G401 (cell line): ENCODE measurements at regions not wholly inside any gene's neighbourhood (a gene's known extent, or its start where the extent isn't known, plus 50 kb on each side); places are given as distances from the start of the nearest gene placed in this dataset.

Experiments
- DNase-seq: peaks from one replicate; pipeline ENCODE4 v3.0.0-alpha.2; 2015; ENCODE audit warnings: low spot score
- in situ Hi-C: cut with HindIII; loops from 2 replicates; pipeline ENCODE4 v1.10.0; 2016; ENCODE audit warnings: low sequenced_read_pairs, mixed read lengths

- DNase-seq: peak; percentile 43
- in situ Hi-C loops: no loop called here
Measured at GRCh38 chrX:102067966-102068723, 57.3 kb upstream of the TCEAL2 start.

DNA sequence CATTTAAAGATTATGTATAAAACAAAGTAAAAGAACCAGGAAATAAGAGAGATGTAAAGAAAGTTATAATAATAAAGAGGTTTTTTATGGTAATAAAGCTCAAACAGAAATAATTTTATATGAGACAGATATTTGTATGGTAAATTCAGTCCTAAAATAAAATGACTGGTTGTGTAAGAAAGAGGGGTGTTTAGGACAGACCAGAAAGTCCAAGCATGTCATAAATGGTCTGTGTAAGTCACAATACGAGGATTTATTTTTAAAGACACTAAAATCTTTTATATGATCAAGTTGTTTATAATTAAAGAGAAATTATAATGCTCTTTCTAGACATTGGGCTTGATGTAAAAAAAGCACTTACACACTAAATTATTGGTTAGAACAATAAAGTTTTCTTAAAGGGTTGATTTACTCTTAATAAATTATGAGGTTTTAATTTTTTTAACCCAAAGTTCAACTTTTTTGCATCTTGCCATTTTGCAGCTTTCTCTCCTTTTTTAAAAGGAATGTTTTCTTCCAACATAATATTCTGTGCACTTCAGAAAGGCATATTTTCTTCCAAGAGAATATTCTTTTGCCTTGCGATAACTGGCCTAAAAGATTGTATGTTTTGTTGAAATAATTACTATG, 61.9 kb upstream of the TCEAL2 start:
- in situ Hi-C loops: no loop called here
- no peak for DNase-seq

DNA sequence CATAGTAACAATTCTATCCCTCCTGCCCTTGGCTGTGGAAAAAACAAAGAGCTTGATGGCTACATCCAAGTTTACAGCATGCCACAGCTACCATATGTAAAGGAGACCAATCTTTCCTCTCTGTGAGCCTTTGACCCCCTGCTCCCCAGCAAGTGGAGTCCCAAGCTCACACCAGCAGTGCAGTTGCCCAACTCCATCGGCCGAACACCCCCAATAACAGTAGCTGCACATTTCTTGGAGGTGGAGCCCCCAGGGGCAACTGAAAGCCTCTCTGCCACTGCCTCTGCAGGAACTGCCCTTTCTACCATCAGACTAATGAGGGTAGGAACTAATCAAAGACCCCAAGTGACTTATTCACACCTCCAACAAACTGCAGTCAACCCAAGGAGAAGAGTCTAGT, 81.0 kb upstream of the TCEAL2 start:
- DNase-seq: no peak
- in situ Hi-C loops: no loop called here

- in situ Hi-C loops: no loop called here
- no peak for DNase-seq
Measured at GRCh38 chrX:102043380-102043779, 82.1 kb upstream of the TCEAL2 start.

GRCh38 chrX:102042372-102043325, 82.8 kb upstream of the TCEAL2 start:
- DNase-seq: no peak
- in situ Hi-C loops: no loop called here

DNA sequence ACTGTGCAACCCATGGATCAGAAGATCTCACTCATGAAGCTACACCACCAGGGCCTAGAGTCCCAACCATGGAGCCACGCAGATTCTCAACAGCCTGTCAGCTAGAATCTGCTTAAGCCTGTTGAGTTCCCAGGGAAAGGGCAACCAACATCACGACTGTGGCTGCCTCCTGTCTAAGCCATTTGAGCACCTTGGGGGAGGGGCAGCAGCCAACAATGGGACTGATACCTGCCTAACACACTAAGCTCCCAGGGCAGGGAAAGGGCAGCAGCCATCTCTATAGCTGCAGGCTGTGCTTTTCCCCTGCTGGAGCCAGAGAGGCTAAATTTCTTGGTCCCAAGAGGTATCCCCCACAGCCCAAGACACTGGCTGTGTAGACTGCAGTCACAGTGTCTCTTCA, 96.5 kb upstream of the TCEAL2 start:
- in situ Hi-C loops: no loop called here
- DNase-seq: no peak

DNA sequence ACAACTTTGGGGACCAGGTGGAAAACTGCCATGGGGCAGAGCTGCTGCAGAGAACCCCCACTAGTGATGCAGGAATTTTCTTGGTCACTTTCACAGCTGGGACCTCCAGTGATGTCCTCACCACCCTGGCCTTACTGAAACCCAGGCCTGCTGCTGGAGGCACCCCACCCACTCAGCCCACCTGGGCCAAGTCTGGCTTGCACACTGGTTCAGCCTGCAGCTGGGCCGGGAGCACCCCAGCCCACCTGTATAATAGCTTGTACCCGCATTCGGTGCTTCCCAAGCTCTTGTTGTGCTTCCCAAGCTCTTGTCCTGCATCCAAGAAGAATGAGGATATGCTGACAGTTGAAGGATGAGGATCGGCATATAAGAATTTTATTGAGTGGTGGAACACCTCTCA, 86.4 kb upstream of the ZMAT1 start:
- in situ Hi-C loops: no loop called here
- no peak for DNase-seq

GRCh38 chrX:102008901-102009300, 77.1 kb upstream of the ZMAT1 start:
- in situ Hi-C loops: no loop called here
- DNase-seq: no peak

GRCh38 chrX:101999644-102000539, 68.1 kb upstream of the ZMAT1 start:
- in situ Hi-C loops: no loop called here
- DNase-seq: no peak

DNA sequence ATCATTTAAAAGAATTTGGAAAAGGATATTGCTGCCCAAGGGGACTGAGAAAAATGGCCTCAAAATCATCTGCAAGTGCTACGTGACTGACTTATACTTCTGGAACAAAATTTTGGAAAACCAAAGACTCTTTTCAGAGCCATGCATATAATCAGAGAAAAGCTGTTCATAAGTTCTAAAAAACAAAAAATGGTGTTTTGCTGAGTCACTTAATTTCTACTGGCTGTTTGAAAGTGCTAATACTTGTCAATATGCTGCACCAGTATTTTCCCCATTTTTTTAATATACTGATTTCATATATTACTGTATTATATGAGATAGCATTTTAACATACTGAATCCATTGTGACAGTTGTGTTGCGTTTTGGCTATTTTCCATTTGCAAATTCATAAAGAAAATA, 61.5 kb upstream of the ZMAT1 start:
- in situ Hi-C loops: no loop called here
- no peak for DNase-seq

DNA sequence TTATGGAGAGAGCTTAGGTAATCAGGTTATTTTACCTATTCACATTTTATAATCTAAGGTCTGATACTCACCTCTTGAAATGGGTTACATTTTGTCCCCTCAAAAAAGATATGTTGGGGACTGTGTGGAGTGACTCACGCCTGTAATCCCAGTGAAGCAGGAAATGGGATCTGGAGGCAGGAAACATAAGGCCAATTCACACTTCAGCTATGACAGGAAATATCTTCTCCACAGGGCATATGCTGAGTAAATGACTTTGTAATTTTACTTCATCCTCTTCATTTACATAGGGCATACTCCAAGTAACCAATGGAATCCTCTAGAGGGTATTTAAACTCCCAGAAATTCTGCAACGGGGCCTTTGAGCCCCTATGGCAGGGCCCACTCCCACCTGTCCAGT, 54.8 kb upstream of the ZMAT1 start:
- DNase-seq: no peak
- in situ Hi-C loops: no loop called here
